Transverse colon (tissue), 4 donors: ENCODE measurements at regions not wholly inside any gene's neighbourhood (a gene's known extent, or its start where the extent isn't known, plus 50 kb on each side); places are given as distances from the start of the nearest gene placed in this dataset.

ENCODE experiments used
- DNase-seq: peaks from one replicate; pipeline ENCODE4 v3.0.0-alpha.2; 2019
- H3K27ac ChIP-seq, 4 donors: fragments of 200-600 bp; sonication (generic); 2 replicates each; pipeline ENCODE4 v1.5.1; 2016 to 2018; ENCODE audit warnings: inconsistent platforms in 4 of 4
- H3K27me3 ChIP-seq: fragments of 200-600 bp; sonication (generic); 2 replicates; pipeline ENCODE4 v1.5.1; 2017; ENCODE audit warnings: inconsistent platforms
- H3K36me3 ChIP-seq, 4 donors: fragments of 200-600 bp; sonication (generic); 2 replicates each; pipeline ENCODE4 v1.5.1; 2017 to 2019; ENCODE audit warnings: inconsistent platforms in 4 of 4
- H3K4me1 ChIP-seq, 4 donors: fragments of 200-600 bp; sonication (generic); 2 replicates each; pipeline ENCODE4 v1.5.1; 2017 to 2020; ENCODE audit warnings: inconsistent platforms in 4 of 4
- H3K4me3 ChIP-seq, 4 donors: fragments of 200-600 bp; sonication (generic); 1 replicate in 1 of 4; 2 replicates in 3 of 4; pipeline versions ENCODE4 v1.5.1 to v1.6.1; 2017 to 2019; ENCODE audit warnings: inconsistent platforms in 4 of 4
- H3K9me3 ChIP-seq, 2 donors: fragments of 200-600 bp; sonication (generic); 2 replicates each; pipeline ENCODE4 v1.5.1; 2017 to 2019; ENCODE audit warnings: inconsistent platforms in 2 of 2
- CTCF ChIP-seq, 5 experiments: fragments of 200-600 bp in 3 of 5; fragments of 450-650 bp in 2 of 5; sonication (generic) in 3 of 5; IDR thresholded peaks; 1 replicate in 2 of 5; 2 replicates in 3 of 5; pipeline ENCODE4 v1.5.1; 2016 to 2017; ENCODE audit warnings: antibody characterized with exemption in 5 of 5, inconsistent platforms in 3 of 5, mild to moderate bottlenecking in 2 of 5, moderate library complexity in 1 of 5
- EP300 ChIP-seq: sonication (generic); formaldehyde crosslinking; IDR thresholded peaks from one replicate; pipeline ENCODE4 v1.6.1; 2017; ENCODE audit warnings: antibody characterized with exemption, low read depth
- POLR2A ChIP-seq: fragments of 450-650 bp; IDR thresholded peaks from one replicate; pipeline ENCODE4 v1.6.1; 2016; ENCODE audit warnings: antibody characterized with exemption, mild to moderate bottlenecking, moderate library complexity
- POLR2AphosphoS5 ChIP-seq, 3 donors: sonication (generic); formaldehyde crosslinking; IDR thresholded peaks; one replicate each; pipeline ENCODE4 v1.6.1; 2016; ENCODE audit warnings: antibody characterized with exemption in 3 of 3
- WGBS, 2 donors: methylation state at CpG; one replicate each; pipeline ENCODE4 v1.1.5; 2018; ENCODE audit warnings: low coverage in 1 of 2; 5-methylcytosine and 5-hydroxymethylcytosine counted together
- in situ Hi-C, 4 donors: fragments of 200-750 bp; cut with MboI; loops; one replicate each; pipeline versions ENCODE4 v1.15.0 to v1.15.1; 2017; ENCODE audit warnings: low sequenced_read_pairs in 3 of 4, low pct_ligation_motif_present in 1 of 4, low pct_unique_long_range_greater_than_20kb in 1 of 4
- intact Hi-C: fragments of 100-400 bp; cut with DNase I; formaldehyde crosslinking; loops from one replicate; pipeline ENCODE4 v1.15.1; 2023; ENCODE audit warnings: low total_unique reads

- TF ChIP-seq POLR2AphosphoS5 (IDR thresholded peaks at IDR 0.05) (no peak), POLR2A (no peak), CTCF (IDR thresholded peaks at IDR 0.05) (no peak), EP300 (no peak)
- Histone ChIP-seq H3K36me3 (no peaks in the 10 kb centered on the region), H3K4me1 (no peaks in the 10 kb centered on the region), H3K27ac (no peak overlapping the region), H3K27me3 (no peaks in the 10 kb centered on the region), H3K9me3 (no peaks in the 10 kb centered on the region), H3K4me3 (no peak overlapping the region)
- in situ Hi-C loops: no loop called here
- no peak for DNase-seq
- intact Hi-C loops: no loop called here
- 20 to 55% methylated on average over 1 to 6 of the region's 6 CpGs for WGBS, 2 donors
These were observed 59.2 kb downstream of the FOXI1 start for GRCh38 chr5:170164921-170165320.

GRCh38 chr5:170166101-170166500, 60.4 kb downstream of the FOXI1 start:
- intact Hi-C loops (no loop called here), in situ Hi-C loops (no loop called here)
- Histone ChIP-seq H3K36me3 (no peaks in the 10 kb centered on the region), H3K4me1 (no peaks in the 10 kb centered on the region), H3K27ac (no peak overlapping the region), H3K27me3 (no peaks in the 10 kb centered on the region), H3K9me3 (no peaks in the 10 kb centered on the region), H3K4me3 (no peak overlapping the region)
- DNase-seq: no peak
- WGBS, 2 donors: 85% methylated on average over 3 of the region's 3 CpGs; no CpG with 5 or more reads in 1 of the 2 donors
- TF ChIP-seq CTCF (IDR thresholded peaks at IDR 0.05) (no peak), POLR2AphosphoS5 (IDR thresholded peaks at IDR 0.05) (no peak), POLR2A (no peak), EP300 (no peak)

GRCh38 chr5:170168002-170168401, 62.3 kb downstream of the FOXI1 start:
- in situ Hi-C loops: no loop called here
- WGBS, 2 donors: 79% methylated on average over 2 of the region's 2 CpGs; no CpG with 5 or more reads in 1 of the 2 donors
- intact Hi-C loops: no loop called here
- no peak for DNase-seq
- H3K36me3 ChIP-seq: no peaks in the 10 kb centered on the region
- TF ChIP-seq POLR2A: no peak
- no peak for TF ChIP-seq CTCF (IDR thresholded peaks at IDR 0.05)
- no peak for TF ChIP-seq EP300
- no peak for TF ChIP-seq POLR2AphosphoS5 (IDR thresholded peaks at IDR 0.05)
- no peak overlapping the region for H3K27ac ChIP-seq
- H3K4me1 ChIP-seq: no peaks in the 10 kb centered on the region
- no peaks in the 10 kb centered on the region for H3K27me3 ChIP-seq
- H3K9me3 ChIP-seq: no peaks in the 10 kb centered on the region
- no peak overlapping the region for H3K4me3 ChIP-seq

- intact Hi-C loops: no loop called here
- WGBS, 2 donors: 62 to 78% methylated on average over 2 to 3 of the region's 3 CpGs
- no peaks in the 10 kb centered on the region for H3K9me3 ChIP-seq
- no peaks in the 10 kb centered on the region for H3K4me1 ChIP-seq
- no peak for DNase-seq
- TF ChIP-seq EP300 (no peak), CTCF (IDR thresholded peaks at IDR 0.05) (no peak), POLR2A (no peak), POLR2AphosphoS5 (IDR thresholded peaks at IDR 0.05) (no peak)
- H3K36me3 ChIP-seq: no peaks in the 10 kb centered on the region
- no peak overlapping the region for H3K4me3 ChIP-seq
- in situ Hi-C loops: no loop called here
- H3K27ac ChIP-seq: no peak overlapping the region
- H3K27me3 ChIP-seq: no peaks in the 10 kb centered on the region
These were observed 63.1 kb downstream of the FOXI1 start for GRCh38 chr5:170168797-170169196.
